ENCODE measurements at regions not wholly inside any gene's neighbourhood (a gene's known extent, or its start where the extent isn't known, plus 50 kb on each side); places are given as distances from the start of the nearest gene placed in this dataset.

DNA sequence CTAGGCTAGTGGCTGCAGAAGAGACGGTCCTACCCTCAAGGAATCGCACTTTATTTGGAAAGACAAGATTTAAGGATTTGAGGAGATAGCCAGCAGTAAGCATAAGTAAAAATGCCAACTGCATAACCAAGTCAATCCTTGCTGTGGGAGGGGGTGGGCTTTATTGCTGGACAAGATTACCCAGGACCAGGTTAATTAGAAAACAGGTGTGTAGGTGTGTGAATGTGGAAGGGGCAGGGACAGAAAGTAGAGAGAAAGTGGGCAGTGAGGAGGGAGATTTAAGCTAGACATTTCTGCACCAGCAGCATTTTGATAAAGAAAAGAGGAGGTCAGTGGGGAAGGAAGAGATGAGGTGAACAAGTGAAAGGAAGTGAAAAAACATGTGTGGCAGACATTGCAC, 89.7 kb upstream of the OGFRL1 start:
- Histone ChIP-seq H3K9me3 (ENCODE audit: control insufficient read depth, low read length) (no peaks in the 10 kb centered on the region), H3K4me1 (ENCODE audit: control insufficient read depth, insufficient read depth, low read length) (no peaks in the 10 kb centered on the region), H3K27ac (ENCODE audit: low read depth, low read length) (no peak overlapping the region), H3K36me3 (ENCODE audit: control insufficient read depth, insufficient read depth, low read length) (no peaks in the 10 kb centered on the region), H3K4me3 (ENCODE audit: low read length) (no peak overlapping the region), H3K27me3 (ENCODE audit: control insufficient read depth, insufficient read depth, low read length, poor library complexity, severe bottlenecking) (no peaks in the 10 kb centered on the region), H3K9ac (ENCODE audit: extremely low read depth, low read length, poor library complexity, severe bottlenecking) (no peak overlapping the region)
- Mint-ChIP-seq H3K4me1 (peaks cover 5% of the 10 kb centered on the region), H3K27ac (no peak overlapping the region), H3K36me3 (ENCODE audit: low read depth) (no peaks in the 10 kb centered on the region), H3K27me3 (ENCODE audit: insufficient read depth) (no peaks in the 10 kb centered on the region), H3K4me3 (no peak overlapping the region), H3K9me3 (peaks cover 2% of the 10 kb centered on the region)
- no peak for DNase-seq
- TF ChIP-seq, protein P1, sequence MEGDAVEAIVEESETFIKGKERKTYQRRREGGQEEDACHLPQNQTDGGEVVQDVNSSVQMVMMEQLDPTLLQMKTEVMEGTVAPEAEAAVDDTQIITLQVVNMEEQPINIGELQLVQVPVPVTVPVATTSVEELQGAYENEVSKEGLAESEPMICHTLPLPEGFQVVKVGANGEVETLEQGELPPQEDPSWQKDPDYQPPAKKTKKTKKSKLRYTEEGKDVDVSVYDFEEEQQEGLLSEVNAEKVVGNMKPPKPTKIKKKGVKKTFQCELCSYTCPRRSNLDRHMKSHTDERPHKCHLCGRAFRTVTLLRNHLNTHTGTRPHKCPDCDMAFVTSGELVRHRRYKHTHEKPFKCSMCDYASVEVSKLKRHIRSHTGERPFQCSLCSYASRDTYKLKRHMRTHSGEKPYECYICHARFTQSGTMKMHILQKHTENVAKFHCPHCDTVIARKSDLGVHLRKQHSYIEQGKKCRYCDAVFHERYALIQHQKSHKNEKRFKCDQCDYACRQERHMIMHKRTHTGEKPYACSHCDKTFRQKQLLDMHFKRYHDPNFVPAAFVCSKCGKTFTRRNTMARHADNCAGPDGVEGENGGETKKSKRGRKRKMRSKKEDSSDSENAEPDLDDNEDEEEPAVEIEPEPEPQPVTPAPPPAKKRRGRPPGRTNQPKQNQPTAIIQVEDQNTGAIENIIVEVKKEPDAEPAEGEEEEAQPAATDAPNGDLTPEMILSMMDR (conservative IDR thresholded peaks at IDR 0.05) = no peak
- 83 to 100% methylated on average over 1 to 2 of the region's 2 CpGs for WGBS, 2 experiments (ENCODE audit: insufficient coverage in 1 of 2, insufficient read length in 1 of 2)

DNA sequence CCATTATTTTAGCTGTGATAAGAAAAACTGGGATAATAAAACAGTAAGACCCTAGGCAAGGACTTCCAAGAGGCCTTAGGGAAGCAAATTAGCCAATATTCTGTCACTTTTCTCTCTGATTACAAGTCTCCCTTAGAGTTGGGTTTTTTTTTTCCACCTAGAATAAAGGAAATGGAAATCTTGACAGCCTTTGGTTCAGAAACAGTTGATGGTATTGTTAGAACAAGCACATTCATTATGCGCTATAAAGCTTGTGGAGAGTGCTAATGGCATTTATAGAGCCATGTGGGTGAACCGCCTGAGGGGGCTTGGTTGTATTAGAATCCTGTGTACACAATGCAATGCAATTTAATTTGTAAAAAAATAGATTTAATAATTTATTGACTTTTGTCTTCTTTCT, 88.9 kb upstream of the OGFRL1 start:
- Mint-ChIP-seq H3K9me3 (peaks cover 2% of the 10 kb centered on the region), H3K4me3 (no peak overlapping the region), H3K27me3 (ENCODE audit: insufficient read depth) (no peaks in the 10 kb centered on the region), H3K27ac (no peak overlapping the region), H3K4me1 (peaks cover 5% of the 10 kb centered on the region), H3K36me3 (ENCODE audit: low read depth) (no peaks in the 10 kb centered on the region)
- no peaks in the 10 kb centered on the region for H3K4me1 ChIP-seq (ENCODE audit: control insufficient read depth, insufficient read depth, low read length)
- no peak overlapping the region for H3K9ac ChIP-seq (ENCODE audit: extremely low read depth, low read length, poor library complexity, severe bottlenecking)
- DNase-seq = no peak
- 89 to 100% methylated on average over 1 to 2 of the region's 2 CpGs for WGBS, 2 experiments (ENCODE audit: insufficient coverage in 1 of 2, insufficient read length in 1 of 2)
- no peaks in the 10 kb centered on the region for H3K9me3 ChIP-seq (ENCODE audit: control insufficient read depth, low read length)
- no peak overlapping the region for H3K27ac ChIP-seq (ENCODE audit: low read depth, low read length)
- H3K27me3 ChIP-seq (ENCODE audit: control insufficient read depth, insufficient read depth, low read length, poor library complexity, severe bottlenecking) = no peaks in the 10 kb centered on the region
- TF ChIP-seq, protein P1 (conservative IDR thresholded peaks at IDR 0.05) = no peak
- H3K36me3 ChIP-seq (ENCODE audit: control insufficient read depth, insufficient read depth, low read length) = no peaks in the 10 kb centered on the region
- no peak overlapping the region for H3K4me3 ChIP-seq (ENCODE audit: low read length)

DNA sequence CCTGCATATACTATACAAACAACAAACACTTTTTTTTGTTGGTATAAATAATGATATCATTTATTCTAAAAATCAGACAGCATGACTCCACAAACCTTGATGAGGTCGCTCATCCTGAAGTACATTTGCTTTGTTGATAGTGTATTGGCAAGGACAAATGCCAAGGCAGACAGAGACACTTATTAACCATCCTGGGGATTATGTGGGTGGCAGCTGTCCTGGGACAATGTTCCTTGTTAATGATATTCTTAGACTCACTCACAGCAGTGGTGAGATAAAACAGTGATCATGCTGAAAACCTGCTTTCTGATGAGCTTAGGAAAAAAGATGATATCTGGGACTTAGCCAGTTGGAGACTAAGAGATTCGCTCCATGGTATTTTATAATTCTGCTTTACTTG, 85.4 kb upstream of the OGFRL1 start:
- Histone ChIP-seq H3K9ac (ENCODE audit: extremely low read depth, low read length, poor library complexity, severe bottlenecking) (no peak overlapping the region), H3K27ac (ENCODE audit: low read depth, low read length) (no peak overlapping the region), H3K4me3 (ENCODE audit: low read length) (no peak overlapping the region), H3K27me3 (ENCODE audit: control insufficient read depth, insufficient read depth, low read length, poor library complexity, severe bottlenecking) (no peaks in the 10 kb centered on the region), H3K4me1 (ENCODE audit: control insufficient read depth, insufficient read depth, low read length) (no peaks in the 10 kb centered on the region), H3K9me3 (ENCODE audit: control insufficient read depth, low read length) (no peaks in the 10 kb centered on the region), H3K36me3 (ENCODE audit: control insufficient read depth, insufficient read depth, low read length) (no peaks in the 10 kb centered on the region)
- no peak overlapping the region for H3K4me3 Mint-ChIP-seq
- no peaks in the 10 kb centered on the region for H3K36me3 Mint-ChIP-seq (ENCODE audit: low read depth)
- H3K27me3 Mint-ChIP-seq (ENCODE audit: insufficient read depth) = no peaks in the 10 kb centered on the region
- TF ChIP-seq, protein P1 (conservative IDR thresholded peaks at IDR 0.05) = no peak
- 90% methylated on average over 2 of the region's 2 CpGs; no CpG with 5 or more reads in 1 of the 2 experiments for whole genome bisulfite sequencing, 2 experiments (ENCODE audit: insufficient coverage in 1 of 2, insufficient read length in 1 of 2)
- no peak for DNase-seq
- H3K27ac Mint-ChIP-seq = no peak overlapping the region
- peaks cover 2% of the 10 kb centered on the region for H3K4me1 Mint-ChIP-seq
- peaks cover 2% of the 10 kb centered on the region for H3K9me3 Mint-ChIP-seq

Measured in endodermal cell (in vitro differentiated cells).